ENCODE measurements at regions not wholly inside any gene's neighbourhood (a gene's known extent, or its start where the extent isn't known, plus 50 kb on each side); places are given as distances from the start of the nearest gene placed in this dataset.

- no peak for TF ChIP-seq CTCF (IDR thresholded peaks at IDR 0.05)
- TF ChIP-seq POLR2A (IDR thresholded peaks at IDR 0.05): no peak
Observed at GRCh38 chr6:99014061-99014460, 66.3 kb upstream of the FBXL4 start.
